H9 (cell line): ENCODE measurements at regions not wholly inside any gene's neighbourhood (a gene's known extent, or its start where the extent isn't known, plus 50 kb on each side); places are given as distances from the start of the nearest gene placed in this dataset.

Experiments used
- DNase-seq: peaks from one replicate; pipeline ENCODE4 v3.0.0-alpha.2; 2017
- H2AFZ ChIP-seq: one replicate; pipeline ENCODE4 v1.6.1; 2013; ENCODE audit warnings: mild to moderate bottlenecking, low read length, control low read depth, moderate library complexity
- H2AK5ac ChIP-seq: 2 replicates; pipeline ENCODE4 v1.6.1; 2013; ENCODE audit warnings: low read length, control low read depth, mixed read lengths; ENCODE audit not compliant: insufficient read length
- H2BK120ac ChIP-seq: one replicate; pipeline ENCODE4 v1.6.1; 2013; ENCODE audit warnings: low read depth, mild to moderate bottlenecking, low read length, control low read depth, inconsistent platforms; ENCODE audit not compliant: poor library complexity, severe bottlenecking
- H2BK12ac ChIP-seq: 2 replicates; pipeline ENCODE4 v1.6.1; 2013; ENCODE audit warnings: low read length, control low read depth, mixed read lengths, low read depth; ENCODE audit not compliant: insufficient read length
- H2BK15ac ChIP-seq: 2 replicates; pipeline ENCODE4 v1.6.1; 2013; ENCODE audit warnings: low read depth, low read length, control low read depth
- H2BK20ac ChIP-seq: one replicate; pipeline ENCODE4 v1.6.1; 2013; ENCODE audit warnings: low read depth, mild to moderate bottlenecking, low read length, control low read depth, inconsistent platforms; ENCODE audit not compliant: poor library complexity, severe bottlenecking
- H2BK5ac ChIP-seq: 2 replicates; pipeline ENCODE4 v1.6.1; 2013; ENCODE audit warnings: low read length, control low read depth, mixed read lengths; ENCODE audit not compliant: insufficient read length
- H3K14ac ChIP-seq: 2 replicates; pipeline ENCODE4 v1.6.1; 2013; ENCODE audit warnings: low read length, control low read depth; ENCODE audit not compliant: insufficient read depth
- H3K18ac ChIP-seq: 2 replicates; pipeline ENCODE4 v1.6.1; 2013; ENCODE audit warnings: low read depth, mild to moderate bottlenecking, mixed read lengths, low read length, control low read depth; ENCODE audit not compliant: insufficient read length
- H3K23ac ChIP-seq: 2 replicates; pipeline ENCODE4 v1.6.1; 2013; ENCODE audit warnings: low read length, control low read depth, mixed read lengths, low read depth; ENCODE audit not compliant: insufficient read length
- H3K23me2 ChIP-seq: 2 replicates; pipeline ENCODE4 v1.6.1; 2013; ENCODE audit warnings: low read depth, mild to moderate bottlenecking, mixed read lengths, low read length, control low read depth; ENCODE audit not compliant: insufficient read length, poor library complexity, severe bottlenecking
- H3K27ac ChIP-seq: 2 replicates; pipeline ENCODE4 v1.5.1; 2013; ENCODE audit warnings: low read length, control low read depth, mixed read lengths, low read depth; ENCODE audit not compliant: insufficient read length
- H3K27me3 ChIP-seq: 2 replicates; pipeline ENCODE4 v1.6.1; 2013; ENCODE audit warnings: low read length, control low read depth, inconsistent platforms; ENCODE audit not compliant: insufficient read depth
- H3K4ac ChIP-seq: 2 replicates; pipeline ENCODE4 v1.6.1; 2013; ENCODE audit warnings: low read depth, mild to moderate bottlenecking, control low read depth, inconsistent platforms, low read length, moderate library complexity
- H3K4me1 ChIP-seq: 2 replicates; pipeline ENCODE4 v1.6.1; 2013; ENCODE audit warnings: low read length, control low read depth, inconsistent platforms; ENCODE audit not compliant: insufficient read depth
- H3K4me2 ChIP-seq: 2 replicates; pipeline ENCODE4 v1.6.1; 2013; ENCODE audit warnings: low read length, control low read depth, mixed read lengths; ENCODE audit not compliant: insufficient read length, insufficient read depth
- H3K56ac ChIP-seq: 2 replicates; pipeline ENCODE4 v1.6.1; 2013; ENCODE audit warnings: low read depth, mild to moderate bottlenecking, mixed read lengths, low read length, control low read depth; ENCODE audit not compliant: insufficient read length
- H3K79me1 ChIP-seq: 2 replicates; pipeline ENCODE4 v1.6.1; 2013; ENCODE audit warnings: low read depth, mild to moderate bottlenecking, moderate library complexity, low read length, control low read depth, inconsistent platforms; ENCODE audit not compliant: insufficient read depth, poor library complexity, severe bottlenecking
- H3K79me2 ChIP-seq: 2 replicates; pipeline ENCODE4 v1.6.1; 2013; ENCODE audit warnings: low read length, control low read depth, inconsistent platforms; ENCODE audit not compliant: insufficient read depth
- H3K9ac ChIP-seq: 2 replicates; pipeline ENCODE4 v1.6.1; 2013; ENCODE audit warnings: low read length, control low read depth, mixed read lengths; ENCODE audit not compliant: insufficient read length; ENCODE audit errors: extremely low read depth
- H3K9me3 ChIP-seq: one replicate; pipeline ENCODE4 v1.6.1; 2013; ENCODE audit warnings: low read depth, low read length, inconsistent platforms; ENCODE audit not compliant: control insufficient read depth
- H3T11ph ChIP-seq: one replicate; pipeline ENCODE4 v1.6.1; 2013; ENCODE audit warnings: mild to moderate bottlenecking, low read length, control low read depth, inconsistent platforms
- H4K20me1 ChIP-seq: one replicate; pipeline ENCODE4 v1.6.1; 2013; ENCODE audit not compliant: control insufficient read depth, insufficient read length, insufficient read depth
- H4K5ac ChIP-seq: 2 replicates; pipeline ENCODE4 v1.6.1; 2013; ENCODE audit warnings: low read depth, mild to moderate bottlenecking, mixed read lengths, low read length, control low read depth; ENCODE audit not compliant: insufficient read length
- H4K8ac ChIP-seq: replicated peaks from 2 replicates; pipeline ENCODE4 v1.6.1; 2013; ENCODE audit warnings: low read length, control low read depth, mixed read lengths, low read depth; ENCODE audit not compliant: insufficient read length
- H4K91ac ChIP-seq: 2 replicates; pipeline ENCODE4 v1.6.1; 2013; ENCODE audit warnings: low read depth, mild to moderate bottlenecking, moderate library complexity, mixed read lengths, low read length, control low read depth; ENCODE audit not compliant: insufficient read length
- H3K27ac Mint-ChIP-seq, 3 experiments: 2 replicates in 2 of 3; 3 replicates in 1 of 3; pipeline ENCODE4 v1.8.0; 2020 to 2021; ENCODE audit warnings: mixed read lengths in 3 of 3, mild to moderate bottlenecking in 1 of 3, moderate library complexity in 1 of 3
- H3K27me3 Mint-ChIP-seq: 2 replicates; pipeline ENCODE4 v1.8.0; 2021; ENCODE audit warnings: low read depth, mild to moderate bottlenecking, moderate library complexity, mixed read lengths
- H3K36me3 Mint-ChIP-seq, 3 experiments: 2 replicates in 2 of 3; 3 replicates in 1 of 3; pipeline ENCODE4 v1.8.0; 2020 to 2021; ENCODE audit warnings: low read depth in 3 of 3, mixed read lengths in 3 of 3; ENCODE audit not compliant: insufficient read depth in 1 of 3
- H3K4me1 Mint-ChIP-seq, 2 experiments: 2 replicates each; pipeline ENCODE4 v1.8.0; 2020; ENCODE audit warnings: mixed read lengths in 2 of 2
- H3K4me3 Mint-ChIP-seq, 2 experiments: 2 replicates in 1 of 2; 3 replicates in 1 of 2; pipeline ENCODE4 v1.8.0; 2020 to 2021; ENCODE audit warnings: mild to moderate bottlenecking in 2 of 2, mixed read lengths in 2 of 2, moderate library complexity in 1 of 2
- H3K9me3 Mint-ChIP-seq, 2 experiments: 2 replicates in 1 of 2; 3 replicates in 1 of 2; pipeline ENCODE4 v1.8.0; 2020; ENCODE audit warnings: mild to moderate bottlenecking in 2 of 2, mixed read lengths in 2 of 2, moderate library complexity in 1 of 2
- CTCF ChIP-seq: fragments of 200-600 bp; sonication (generic); conservative IDR thresholded peaks from 3 replicates; pipeline ENCODE4 v1.8.0; 2021; ENCODE audit warnings: antibody characterized with exemption, mild to moderate bottlenecking
- WGBS: extraction: QIAGEN DNeasy Blood & Tissue Kit; methylation state at CpG from one replicate; pipeline ENCODE4 v1.1.7; 2013; ENCODE audit warnings: missing lambda C conversion rate, low lambda C conversion rate, mixed read lengths; ENCODE audit not compliant: insufficient read length; ENCODE audit errors: extremely low coverage; 5-methylcytosine and 5-hydroxymethylcytosine counted together

- no peak for TF ChIP-seq CTCF
- Mint-ChIP-seq H3K9me3 (peaks cover 5 to 7% of the 10 kb centered on the region in 2 experiments; a peak in 3 of 5 replicates), H3K27ac (no peak overlapping the region), H3K4me1 (peaks cover 4 to 7% of the 10 kb centered on the region in 2 experiments), H3K36me3 (peaks cover 4 to 10% (median 9%) of the 10 kb centered on the region in 3 experiments; a peak in 5 of 7 replicates), H3K4me3 (no peak overlapping the region), H3K27me3 (no peaks in the 10 kb centered on the region; the same call in 1 of the 2 replicates)
- Histone ChIP-seq H3K18ac (no peak overlapping the region), H4K20me1 (no peaks in the 10 kb centered on the region), H3K23ac (no peak overlapping the region), H4K8ac (no peak overlapping the region), H3K79me1 (no peaks in the 10 kb centered on the region), H4K5ac (no peak overlapping the region), H3T11ph (no peak overlapping the region), H3K23me2 (no peaks in the 10 kb centered on the region), H3K4ac (no peak overlapping the region), H3K56ac (no peak overlapping the region), H3K4me1 (no peaks in the 10 kb centered on the region), H2BK5ac (no peak overlapping the region), H3K9ac (no peak overlapping the region), H4K91ac (no peak overlapping the region), H2BK15ac (no peak overlapping the region), H2BK20ac (no peak overlapping the region), H3K27me3 (no peaks in the 10 kb centered on the region), H3K14ac (no peak overlapping the region), H2AFZ (no peak overlapping the region), H3K27ac (no peak overlapping the region), H3K79me2 (no peaks in the 10 kb centered on the region), H3K9me3 (no peaks in the 10 kb centered on the region), H2AK5ac (no peak overlapping the region), H3K4me2 (no peak overlapping the region), H2BK12ac (no peak overlapping the region), H2BK120ac (no peak overlapping the region)
- WGBS, result no CpG with 5 or more reads among the region's 1 CpG
- no peak for DNase-seq
Measured at GRCh38 chr1:95850165-95850649, 616.2 kb downstream of the RWDD3 start.
